T47D (cell line): ENCODE measurements at regions not wholly inside any gene's neighbourhood (a gene's known extent, or its start where the extent isn't known, plus 50 kb on each side); places are given as distances from the start of the nearest gene placed in this dataset.
A peak's percentile ranks its signal among the peaks of the same experiment; 100 is the strongest.

ENCODE experiments used
- DNase-seq, 2 experiments: peaks; one replicate each; pipeline versions ENCODE4 v3.0.0 to v3.0.0-alpha.2; 2011 to 2012; ENCODE audit warnings: low read depth in 1 of 2, low spot score in 1 of 2
- JUND ChIP-seq: IDR thresholded peaks from 2 replicates; pipeline ENCODE4 v1.6.1; 2012; ENCODE audit warnings: low read depth
- in situ Hi-C: cut with HindIII; loops from 2 replicates; pipeline ENCODE4 v1.10.0; 2016; ENCODE audit warnings: low sequenced_read_pairs, low pct_unique_long_range_greater_than_20kb

DNA sequence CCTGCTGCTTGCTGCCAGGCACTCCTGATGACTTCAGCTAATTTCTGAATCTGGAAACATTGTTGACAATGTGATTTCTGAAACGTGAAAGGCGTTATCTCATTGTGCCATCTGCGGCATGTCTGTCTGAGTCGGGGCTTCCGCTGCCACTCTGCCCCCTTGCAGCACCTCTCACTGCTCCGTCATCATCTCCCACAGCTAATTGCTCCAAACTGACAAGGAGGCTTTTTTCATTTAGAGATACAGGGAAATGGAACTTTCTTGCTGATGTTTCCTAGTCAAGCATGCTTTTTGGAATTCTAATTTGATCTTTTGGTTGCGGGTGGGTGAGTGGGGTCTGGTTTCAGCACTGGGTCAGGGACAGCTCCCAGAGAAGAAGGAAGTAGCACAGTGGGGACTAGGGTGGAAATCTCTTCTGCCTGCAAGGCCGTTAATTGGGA lies 233.5 kb downstream of the DHX35 start:
- in situ Hi-C loops: no loop called here
- peak in 1 of 2 experiments; percentile 12 for DNase-seq
- no peak for TF ChIP-seq JUND

DNA sequence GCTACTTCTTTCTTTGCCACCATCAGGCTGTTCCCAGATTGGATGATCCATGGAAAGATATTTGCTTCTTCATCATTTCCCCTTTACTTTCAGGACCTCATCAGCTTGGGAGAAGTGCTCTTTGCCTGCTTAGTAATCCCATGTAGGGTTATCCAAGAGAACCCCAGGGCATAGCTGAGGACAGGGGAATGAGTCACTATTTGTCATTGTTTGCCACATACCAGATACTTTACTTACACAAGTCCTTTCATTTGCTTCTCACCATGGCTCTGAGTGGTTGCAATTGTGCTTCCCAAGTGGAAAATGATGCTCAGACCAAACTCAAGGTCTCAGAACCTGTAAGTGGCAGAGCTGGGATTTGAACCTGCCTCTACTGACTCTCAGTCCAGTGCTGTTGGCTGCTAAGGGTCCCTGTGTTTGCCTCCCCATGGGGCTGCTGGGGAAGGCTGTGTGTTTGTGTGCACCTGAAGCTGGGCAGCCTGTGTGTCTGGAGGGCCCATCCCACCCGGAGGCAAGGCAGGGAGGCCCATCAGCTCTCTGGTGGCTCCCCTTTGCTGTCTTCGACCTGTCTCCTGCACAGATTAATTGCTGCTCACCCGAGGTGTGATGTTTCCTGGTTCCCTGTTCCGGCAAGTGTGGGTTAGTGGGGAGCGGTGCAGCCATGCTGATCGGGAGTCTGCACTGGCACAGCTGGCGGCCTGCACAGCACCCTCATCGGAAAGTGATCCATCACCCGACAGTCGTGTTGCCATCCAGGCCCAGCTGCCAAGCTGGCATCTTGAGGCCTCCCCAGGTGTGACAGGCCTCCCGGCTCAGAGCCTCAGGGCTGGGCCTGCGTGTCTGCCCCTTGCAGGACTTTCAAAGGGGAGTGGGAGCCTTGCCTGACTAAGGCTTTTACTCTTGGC lies 228.8 kb downstream of the DHX35 start:
- TF ChIP-seq JUND: no peak
- in situ Hi-C loops: no loop called here
- peak; percentile 3 to 36 for DNase-seq

DNA sequence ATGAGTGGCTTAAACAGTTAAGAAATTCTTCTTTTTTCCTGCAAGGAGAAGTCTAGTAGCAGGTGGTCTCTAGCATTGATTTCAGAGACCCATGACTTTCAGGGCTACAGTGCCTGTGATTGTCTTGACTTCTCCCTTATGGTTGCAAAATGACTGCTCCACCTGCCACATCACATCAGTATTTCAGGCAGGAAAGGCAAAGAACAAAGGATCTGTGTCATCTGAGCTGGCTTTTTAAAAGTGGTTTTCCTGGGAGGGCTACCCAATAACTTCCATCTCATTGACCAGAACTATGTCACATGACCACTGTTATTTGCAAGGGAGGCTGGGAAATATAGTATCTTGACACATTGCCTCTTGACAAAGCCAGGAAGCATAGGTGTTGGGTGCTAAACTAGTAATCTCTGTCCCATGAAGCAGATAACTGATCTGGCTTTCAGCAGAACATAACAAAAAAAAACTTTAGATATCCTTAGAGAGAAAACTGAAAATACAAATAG lies 226.2 kb downstream of the DHX35 start:
- DNase-seq: no peak
- in situ Hi-C loops: no loop called here
- no peak for TF ChIP-seq JUND

DNA sequence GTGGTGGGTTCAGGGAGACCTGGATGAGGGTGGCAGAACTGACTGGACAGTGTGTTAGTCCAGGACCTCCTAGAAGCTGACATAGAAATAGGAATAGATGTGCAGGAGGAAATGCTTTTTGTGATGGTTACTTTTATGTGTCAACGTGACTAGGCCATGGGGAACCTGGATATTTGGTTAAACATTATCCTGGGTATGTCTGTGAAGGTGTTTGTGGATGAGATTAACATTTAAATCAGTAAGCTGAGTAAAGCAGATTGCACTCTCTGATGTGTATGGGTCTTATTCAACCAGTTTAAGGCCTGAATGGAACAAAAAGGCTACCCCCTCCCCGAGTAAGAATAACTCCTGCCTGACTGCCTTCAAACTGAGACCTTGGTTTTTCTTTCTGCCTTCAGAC lies 219.3 kb downstream of the DHX35 start:
- in situ Hi-C loops: no loop called here
- no peak for TF ChIP-seq JUND
- no peak for DNase-seq

DNA sequence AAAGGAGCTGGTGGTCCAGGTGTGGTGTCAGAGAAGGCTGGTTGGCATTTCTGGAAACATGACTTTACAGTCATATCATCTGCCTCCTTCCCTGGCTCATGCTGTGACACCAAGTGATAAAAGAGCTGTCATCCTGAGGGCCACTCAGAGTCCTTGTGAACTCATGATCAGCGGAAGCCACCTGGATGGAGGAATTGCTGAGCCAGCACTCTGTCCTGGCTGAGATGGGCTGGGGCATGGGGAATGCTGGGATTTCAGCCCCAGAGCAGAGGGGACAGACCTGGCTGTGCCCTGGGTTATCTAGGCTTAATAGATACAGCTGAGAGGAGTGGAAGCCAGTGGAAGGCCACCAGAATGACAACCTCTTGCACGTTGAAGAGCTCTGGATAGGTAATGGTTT lies 214.3 kb downstream of the DHX35 start:
- no peak for TF ChIP-seq JUND
- DNase-seq: no peak
- in situ Hi-C loops: no loop called here

DNA sequence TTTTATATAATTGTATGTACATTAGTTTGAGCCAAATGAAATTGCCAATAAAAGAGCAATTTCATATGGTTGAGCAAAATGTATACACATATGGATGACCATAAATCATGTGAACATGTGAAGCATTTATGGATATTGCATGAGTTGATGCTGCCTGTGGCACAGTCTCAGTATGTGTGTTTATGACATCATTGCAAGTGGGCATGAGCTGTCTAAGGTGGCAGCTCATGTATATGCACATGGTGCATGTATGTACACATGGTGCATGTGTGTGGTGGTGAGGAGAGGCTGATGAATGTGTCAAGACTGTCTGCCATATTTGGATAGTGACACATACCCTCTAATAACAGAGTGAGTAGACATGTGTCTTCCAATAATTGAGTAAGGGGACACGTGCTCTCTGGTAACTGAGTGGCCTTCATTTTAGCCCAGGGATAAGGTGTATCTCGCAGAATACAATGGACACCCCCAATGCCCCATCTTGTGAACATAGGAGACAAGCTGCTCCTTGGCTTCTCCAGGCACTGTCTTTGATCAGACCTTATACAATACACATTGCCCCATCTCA lies 208.8 kb downstream of the DHX35 start:
- no peak for TF ChIP-seq JUND
- in situ Hi-C loops: no loop called here
- DNase-seq: no peak

DNA sequence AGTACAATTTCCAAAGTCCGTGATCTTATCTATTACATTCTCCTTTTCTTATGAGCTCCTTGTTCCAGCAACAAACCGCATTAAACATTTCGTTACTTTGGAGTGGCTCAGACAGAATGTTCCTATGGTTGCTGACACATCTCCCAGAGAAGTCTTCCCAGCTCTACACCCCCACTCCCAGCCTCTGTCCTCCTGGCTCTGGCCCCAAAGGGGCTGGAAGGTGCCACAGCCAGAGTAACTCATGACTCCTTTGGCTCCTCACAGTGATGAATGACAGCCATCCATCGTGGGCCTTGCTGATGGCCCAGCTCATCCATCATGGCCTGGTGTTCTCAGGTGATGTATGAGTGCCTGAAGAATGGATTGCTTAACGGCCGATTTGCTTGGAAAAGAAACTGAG lies 203.0 kb downstream of the DHX35 start:
- in situ Hi-C loops: no loop called here
- TF ChIP-seq JUND: no peak
- DNase-seq: no peak

DNA sequence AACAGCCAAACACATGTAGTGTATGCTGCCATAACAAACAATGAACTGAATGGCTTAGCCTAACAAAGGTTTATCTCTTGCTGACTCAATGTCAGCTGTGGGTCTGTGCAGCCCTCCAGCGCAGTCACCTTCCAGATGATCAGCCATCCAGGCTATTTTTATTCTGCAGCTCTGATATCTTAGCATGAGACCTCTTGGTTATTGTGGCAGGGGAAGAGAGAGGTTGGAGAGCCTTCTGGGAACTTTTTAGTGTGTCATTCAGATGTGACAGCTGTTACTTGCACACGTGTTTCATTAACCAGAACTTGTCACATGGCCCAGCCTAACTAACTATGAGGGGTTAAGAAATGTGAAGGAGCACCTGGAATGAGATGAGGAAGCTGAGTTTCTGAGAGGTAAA lies 202.5 kb downstream of the DHX35 start:
- DNase-seq: no peak
- TF ChIP-seq JUND: no peak
- in situ Hi-C loops: no loop called here

DNA sequence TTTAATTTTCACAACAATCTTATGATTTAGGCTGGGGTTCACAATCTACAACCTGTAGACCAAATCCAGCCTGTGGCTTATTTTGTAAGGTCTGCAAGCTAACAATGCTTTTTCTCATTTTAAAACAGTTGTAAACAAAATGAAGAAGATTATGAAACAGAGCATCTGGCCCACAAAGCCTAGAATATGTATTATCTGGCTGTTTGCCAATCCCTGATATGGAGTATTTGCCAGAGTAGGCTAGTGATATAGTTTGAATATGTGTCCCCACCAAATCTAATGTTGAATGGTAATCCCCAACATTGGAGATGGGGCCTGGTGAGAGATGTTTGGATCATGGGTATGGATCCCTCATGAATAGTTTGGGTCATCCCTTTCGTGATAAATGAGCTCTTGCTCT lies 201.8 kb downstream of the DHX35 start:
- in situ Hi-C loops: no loop called here
- no peak for DNase-seq
- TF ChIP-seq JUND: no peak

DNA sequence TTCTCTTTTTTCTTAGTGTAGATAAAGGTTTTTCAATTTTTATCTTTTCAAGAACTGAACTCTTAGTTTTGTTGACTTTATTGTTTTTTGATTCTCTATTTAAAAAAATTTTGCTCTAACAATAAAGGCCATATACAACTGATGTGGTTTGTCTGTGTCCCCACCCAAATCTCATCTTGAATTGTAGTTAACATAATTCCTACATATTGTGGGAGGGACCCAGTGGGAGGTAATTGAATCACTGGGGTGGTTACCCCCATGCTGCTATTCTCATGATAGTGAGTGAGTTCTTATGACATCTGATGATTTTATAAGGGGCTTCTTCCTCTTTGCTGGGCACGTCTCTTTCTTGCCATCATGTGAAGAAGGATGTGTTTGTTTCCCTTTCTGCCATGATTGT lies 199.8 kb downstream of the DHX35 start:
- in situ Hi-C loops: no loop called here
- DNase-seq: no peak
- no peak for TF ChIP-seq JUND

DNA sequence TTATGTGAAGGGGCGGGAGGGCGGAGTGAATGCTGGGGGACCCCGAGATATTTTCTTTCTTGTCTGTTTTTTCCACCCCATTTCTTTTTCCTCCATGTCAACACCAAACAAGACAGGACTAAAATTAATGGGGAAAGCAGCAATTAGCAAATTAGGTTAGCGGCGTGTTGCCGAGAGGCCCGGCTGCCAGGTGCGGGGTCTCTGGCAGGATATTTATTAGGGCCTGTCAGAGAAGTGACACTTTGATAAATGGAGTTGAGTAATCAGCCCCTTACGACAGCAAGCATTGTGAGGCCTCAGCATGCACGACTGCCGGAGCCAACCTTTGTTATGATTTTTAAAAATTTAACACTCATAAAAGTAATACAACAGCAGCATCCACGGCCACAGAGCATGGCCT lies 193.8 kb downstream of the DHX35 start:
- no peak for TF ChIP-seq JUND
- in situ Hi-C loops: no loop called here
- no peak for DNase-seq

DNA sequence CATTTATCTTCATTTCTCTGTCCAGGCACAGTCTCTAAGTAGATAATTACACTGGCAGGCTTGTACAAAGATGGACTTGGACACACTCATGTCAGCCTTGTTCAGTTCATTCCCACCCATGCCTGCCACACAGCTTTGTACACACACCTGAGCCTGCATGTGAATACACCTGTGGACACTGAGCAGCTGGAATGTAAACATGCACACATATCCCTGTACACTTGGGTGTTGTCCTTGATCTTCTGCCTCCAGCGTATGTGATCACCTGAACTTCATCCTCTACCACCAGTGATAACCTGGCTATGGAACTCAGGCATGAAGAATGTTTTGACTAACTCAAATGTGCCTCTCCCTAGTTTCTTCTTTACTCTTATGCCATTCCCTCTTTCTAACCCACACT lies 190.6 kb downstream of the DHX35 start:
- TF ChIP-seq JUND: no peak
- in situ Hi-C loops: no loop called here
- DNase-seq: no peak

DNA sequence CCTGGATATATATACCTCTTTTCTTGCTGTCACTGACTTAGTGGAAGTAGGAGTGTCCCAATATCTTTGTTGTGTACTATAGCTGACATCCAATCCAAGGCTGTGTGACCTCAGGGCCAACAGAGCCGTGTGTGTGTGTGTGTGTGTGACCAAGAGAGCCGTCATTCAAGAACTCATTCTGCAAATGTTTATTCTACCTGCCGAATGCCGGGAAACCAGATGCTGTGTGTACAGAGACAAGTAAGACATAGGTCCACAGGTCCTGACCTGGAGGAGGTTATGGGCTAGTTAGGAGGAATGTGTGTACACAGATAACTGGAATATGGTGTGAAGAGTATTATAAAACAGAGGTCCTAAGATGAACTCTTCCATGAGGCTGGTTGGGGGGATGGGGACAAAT lies 190.0 kb downstream of the DHX35 start:
- DNase-seq: peak in 1 of 2 experiments; percentile 52
- TF ChIP-seq JUND: no peak
- in situ Hi-C loops: no loop called here
